SK-N-SH (cell line): ENCODE measurements at regions not wholly inside any gene's neighbourhood (a gene's known extent, or its start where the extent isn't known, plus 50 kb on each side); places are given as distances from the start of the nearest gene placed in this dataset.

ENCODE experiments used
- CTCF ChIA-PET: fragments of 300-600, 350-600 bp; formaldehyde crosslinking; extraction: SDS; loops from one replicate; lab custom pipeline; 2021; lab: Yijun Ruan, JAX
- POLR2A ChIA-PET: fragments of 350-600 bp; sonication (Branson Sonifier 250); formaldehyde crosslinking; extraction: SDS; loops from one replicate; lab custom pipeline; 2020; ENCODE audit warnings: antibody characterized with exemption, inconsistent platforms; lab: Yijun Ruan, JAX
- DNase-seq: peaks from one replicate; pipeline ENCODE4 v3.0.0; 2012
- H2AFZ ChIP-seq: fragments of 200-600 bp; sonication (generic); 2 replicates; pipeline ENCODE4 v1.8.1; 2016; ENCODE audit warnings: antibody characterized with exemption, mild to moderate bottlenecking, low read depth
- H3F3A ChIP-seq: fragments of 200-600 bp; sonication (generic); replicated peaks from 2 replicates; pipeline ENCODE3; 2016; ENCODE audit warnings: antibody characterized with exemption, mild to moderate bottlenecking; ENCODE audit not compliant: insufficient read depth
- H3K27ac ChIP-seq, 2 experiments: fragments of 200-500 bp in 1 of 2; fragments of 200-600 bp in 1 of 2; sonication (Bioruptor generic) in 1 of 2; sonication (generic), shearing (Covaris generic) in 1 of 2; 2 replicates each; pipeline versions ENCODE4 v1.5.1 to v1.6.1; 2014 to 2016; ENCODE audit warnings: low read depth in 2 of 2, inconsistent platforms in 1 of 2, low read length in 1 of 2, mild to moderate bottlenecking in 1 of 2, mixed read lengths in 1 of 2
- H3K27me3 ChIP-seq: fragments of 200-600 bp; sonication (generic), shearing (Covaris generic); 2 replicates; pipeline ENCODE4 v1.6.1; 2016; ENCODE audit warnings: mixed run types; ENCODE audit not compliant: insufficient read depth
- H3K36me3 ChIP-seq, 2 experiments: fragments of 200-500 bp in 1 of 2; fragments of 200-600 bp in 1 of 2; sonication (Bioruptor generic) in 1 of 2; sonication (generic) in 1 of 2; replicated peaks in 1 of 2; 2 replicates each; pipeline versions ENCODE3 to v1.5.1; 2014 to 2016; ENCODE audit warnings: low read length in 1 of 2, mild to moderate bottlenecking in 1 of 2; ENCODE audit not compliant: insufficient read depth in 2 of 2, control insufficient read depth in 1 of 2
- H3K4me1 ChIP-seq, 2 experiments: fragments of 200-500 bp in 1 of 2; fragments of 200-600 bp in 1 of 2; sonication (Bioruptor generic) in 1 of 2; sonication (generic), shearing (Covaris generic) in 1 of 2; 2 replicates each; pipeline versions ENCODE4 v1.5.1 to v1.6.1; 2014 to 2016; ENCODE audit warnings: low read depth in 1 of 2, low read length in 1 of 2, mixed run types in 1 of 2; ENCODE audit not compliant: insufficient read depth in 2 of 2, control insufficient read depth in 1 of 2
- H3K4me2 ChIP-seq: fragments of 200-600 bp; sonication (generic), shearing (Covaris generic); 2 replicates; pipeline ENCODE4 v1.6.1; 2017; ENCODE audit warnings: mixed run types
- H3K4me3 ChIP-seq, 2 experiments: fragments of 200-500 bp in 1 of 2; fragments of 200-600 bp in 1 of 2; sonication (Bioruptor generic) in 1 of 2; sonication (generic), shearing (Covaris generic) in 1 of 2; 2 replicates each; pipeline versions ENCODE4 v1.5.1 to v1.8.1; 2014 to 2016; ENCODE audit warnings: low read depth in 2 of 2, inconsistent platforms in 1 of 2, low read length in 1 of 2, mild to moderate bottlenecking in 1 of 2, mixed read lengths in 1 of 2, moderate library complexity in 1 of 2
- H3K79me2 ChIP-seq: fragments of 200-600 bp; sonication (generic); 2 replicates; pipeline ENCODE4 v1.8.1; 2017; ENCODE audit warnings: mild to moderate bottlenecking; ENCODE audit not compliant: insufficient read depth
- H3K9ac ChIP-seq: fragments of 200-600 bp; sonication (generic); 2 replicates; pipeline ENCODE4 v1.6.1; 2017; ENCODE audit warnings: mixed run types
- H3K9me2 ChIP-seq: fragments of 200-600 bp; sonication (generic); 2 replicates; pipeline ENCODE4 v1.6.1; 2017; ENCODE audit warnings: mixed run types
- H3K9me3 ChIP-seq: fragments of 200-600 bp; sonication (generic); 2 replicates; pipeline ENCODE4 v1.6.1; 2017; ENCODE audit warnings: mixed run types, mild to moderate bottlenecking, moderate library complexity
- H4K20me1 ChIP-seq: fragments of 200-600 bp; sonication (generic); 2 replicates; pipeline ENCODE4 v1.6.1; 2017; ENCODE audit warnings: mild to moderate bottlenecking, mixed run types; ENCODE audit not compliant: insufficient read depth
- CTCF ChIP-seq: fragments of 200-600 bp; sonication (generic); IDR thresholded peaks from 2 replicates; pipeline ENCODE4 v1.6.1; 2017; ENCODE audit warnings: antibody characterized with exemption, mild to moderate bottlenecking, moderate library complexity
- EP300 ChIP-seq, 2 experiments: IDR thresholded peaks; 2 replicates each; pipeline versions ENCODE4 v1.4.0 to v1.6.1; 2012; ENCODE audit warnings: borderline replicate concordance in 1 of 2, low read depth in 1 of 2, low read length in 1 of 2
- FOXJ3 ChIP-seq: sonication (generic); formaldehyde crosslinking; IDR thresholded peaks from 2 replicates; pipeline ENCODE4 v1.5.1; 2020; ENCODE audit warnings: mild to moderate bottlenecking, missing genetic modification reagents
- FOXM1 ChIP-seq: IDR thresholded peaks from 2 replicates; pipeline ENCODE4 v1.4.0; 2012; ENCODE audit warnings: low read depth, mild to moderate bottlenecking
- IRF3 ChIP-seq: fragments of 150-350 bp; IDR thresholded peaks from 2 replicates; pipeline ENCODE4 v1.6.1; 2016; ENCODE audit warnings: mild to moderate bottlenecking, low read depth, low read length
- JUND ChIP-seq: IDR thresholded peaks from 2 replicates; pipeline ENCODE4 v1.4.0; 2012
- REST ChIP-seq: IDR thresholded peaks from 2 replicates; pipeline ENCODE4 v1.6.1; 2012; ENCODE audit warnings: mild to moderate bottlenecking, low read depth, low read length, moderate library complexity
- USF2 ChIP-seq: fragments of 150-350 bp; IDR thresholded peaks from 2 replicates; pipeline ENCODE4 v1.6.1; 2017; ENCODE audit warnings: antibody characterized with exemption, low read length, low read depth, borderline replicate concordance
- WGBS: methylation state at CpG from one replicate; pipeline ENCODE4 v1.1.6; 2017; ENCODE audit warnings: low lambda C conversion rate; 5-methylcytosine and 5-hydroxymethylcytosine counted together

- ChIA-PET POLR2A (no interaction called here), CTCF (no interaction called here)
- TF ChIP-seq CTCF (no peak), REST (no peak), USF2 (no peak), JUND (no peak), IRF3 (no peak), EP300 (IDR thresholded peaks at IDR 0.05; ENCODE audit: borderline replicate concordance in 1 of 2, low read depth in 1 of 2, low read length in 1 of 2) (no peak)
- DNase-seq = no peak
- WGBS = 26% methylated on average over 4 of the region's 4 CpGs
- no peaks in the 10 kb centered on the region for H3K36me3 ChIP-seq
- no peaks in the 10 kb centered on the region; a peak in 1 of 4 replicates for H3K4me1 ChIP-seq
- H3K9me3 ChIP-seq = no peaks in the 10 kb centered on the region
- no peak overlapping the region for H3K4me2 ChIP-seq
- no peaks in the 10 kb centered on the region for H4K20me1 ChIP-seq
- no peak overlapping the region for H3K9ac ChIP-seq
- H3K4me3 ChIP-seq = no peak overlapping the region
- H3K9me2 ChIP-seq = no peaks in the 10 kb centered on the region
- no peaks in the 10 kb centered on the region for H3K27me3 ChIP-seq
- no peaks in the 10 kb centered on the region for H3F3A ChIP-seq
- H2AFZ ChIP-seq = no peak overlapping the region
- H3K79me2 ChIP-seq = no peaks in the 10 kb centered on the region
- H3K27ac ChIP-seq = no peak overlapping the region
Observed at GRCh38 chr9:120018037-120018436, 561.9 kb downstream of the CDK5RAP2 start.

GRCh38 chr9:120016231-120016630, 563.7 kb downstream of the CDK5RAP2 start:
- Histone ChIP-seq H3K36me3 (no peaks in the 10 kb centered on the region), H3K9me3 (no peaks in the 10 kb centered on the region), H3K9me2 (no peaks in the 10 kb centered on the region), H3K27ac (no peak overlapping the region), H3K4me2 (no peak overlapping the region), H4K20me1 (no peaks in the 10 kb centered on the region), H3K4me1 (no peaks in the 10 kb centered on the region; a peak in 1 of 4 replicates), H3K9ac (no peak overlapping the region), H2AFZ (no peak overlapping the region), H3K79me2 (no peaks in the 10 kb centered on the region), H3K4me3 (no peak overlapping the region), H3F3A (no peaks in the 10 kb centered on the region), H3K27me3 (no peaks in the 10 kb centered on the region)
- ChIA-PET POLR2A (no interaction called here), CTCF (no interaction called here)
- no peak for DNase-seq
- TF ChIP-seq FOXJ3 (CRISPR knock-in tag) (no peak), FOXM1 (no peak)
- 24% methylated on average over 1 of the region's 2 CpGs for WGBS
